ENCODE measurements at regions not wholly inside any gene's neighbourhood (a gene's known extent, or its start where the extent isn't known, plus 50 kb on each side); places are given as distances from the start of the nearest gene placed in this dataset.
"Not testable (repeated sequence)": the region's sequence is repeated elsewhere in the genome, so short reads cannot be mapped to it uniquely, and the experiment has no call there.

DNA sequence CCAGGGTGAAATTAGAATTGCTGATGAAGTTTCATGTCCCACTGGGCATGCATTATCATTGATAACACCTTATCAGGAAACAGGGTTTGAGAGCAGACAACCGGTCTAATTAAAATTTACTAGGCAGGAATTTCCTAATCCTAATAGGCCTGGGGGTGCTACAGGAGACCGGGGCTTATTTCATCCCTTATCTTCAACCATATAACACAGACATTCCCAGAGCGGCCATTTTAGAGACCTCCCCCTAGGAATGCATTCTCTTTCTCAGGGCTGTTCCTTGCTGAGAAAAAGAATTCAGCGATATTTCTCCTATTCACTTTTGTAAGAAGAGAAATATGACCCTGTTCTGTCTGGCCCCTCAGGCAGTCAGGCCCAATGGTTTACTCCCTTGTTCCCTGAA lies 82.8 kb upstream of the PCAT7 start:
- H3K79me2 ChIP-seq (replicated peaks; ENCODE audit: insufficient read depth); H3K4me2 ChIP-seq; H2AFZ ChIP-seq; H3K27ac ChIP-seq (ENCODE audit: low read depth); H3K27me3 ChIP-seq (ENCODE audit: insufficient read depth); H3K27ac Mint-ChIP-seq; H3K4me3 Mint-ChIP-seq; H3K4me3 ChIP-seq; H3K4me1 Mint-ChIP-seq; H3K27me3 Mint-ChIP-seq (ENCODE audit: insufficient read depth, low read depth, poor library complexity); H4K20me1 ChIP-seq (replicated peaks; ENCODE audit: insufficient read depth); H3K36me3 ChIP-seq (ENCODE audit: insufficient read depth); H3K4me1 ChIP-seq (ENCODE audit: insufficient read depth); ATAC-seq; H3F3A ChIP-seq (replicated peaks; ENCODE audit: low read depth): not testable (repeated sequence)
- H3K9me3 Mint-ChIP-seq, result peaks cover 47% of the 10 kb centered on the region
- peaks cover 31% of the 10 kb centered on the region for H3K36me3 Mint-ChIP-seq (ENCODE audit: low read depth)
- peaks cover 11% of the 10 kb centered on the region; the same call in 1 of the 2 replicates for H3K9me2 ChIP-seq (ENCODE audit: insufficient read depth)
- DNase-seq (ENCODE audit: low spot score), result peak; percentile 22

- Mint-ChIP-seq H3K4me3 (no peak overlapping the region), H3K36me3 (ENCODE audit: low read depth) (peaks cover 35% of the 10 kb centered on the region), H3K27ac (no peak overlapping the region), H3K27me3 (ENCODE audit: insufficient read depth, low read depth, poor library complexity) (no peaks in the 10 kb centered on the region), H3K9me3 (peaks cover 51% of the 10 kb centered on the region), H3K4me1 (no peaks in the 10 kb centered on the region)
- H3K27me3 ChIP-seq (ENCODE audit: insufficient read depth), result no peaks in the 10 kb centered on the region
- H3K36me3 ChIP-seq (ENCODE audit: insufficient read depth), result no peaks in the 10 kb centered on the region
- no peak overlapping the region for H3K4me2 ChIP-seq
- H3K4me1 ChIP-seq (ENCODE audit: insufficient read depth), result no peaks in the 10 kb centered on the region
- no peak for DNase-seq (ENCODE audit: low spot score)
- no peaks in the 10 kb centered on the region; the same call in 1 of the 2 replicates for H3K79me2 ChIP-seq (replicated peaks; ENCODE audit: insufficient read depth)
- ATAC-seq, result no peak
- no peaks in the 10 kb centered on the region for H3F3A ChIP-seq (replicated peaks; ENCODE audit: low read depth)
- H3K9me2 ChIP-seq (ENCODE audit: insufficient read depth), result peaks cover 7% of the 10 kb centered on the region; the same call in 1 of the 2 replicates
- no peaks in the 10 kb centered on the region for H4K20me1 ChIP-seq (replicated peaks; ENCODE audit: insufficient read depth)
- TF ChIP-seq CTCF (conservative IDR thresholded peaks at IDR 0.05; ENCODE audit: low read depth in 2 of 2) (no peak), ZNF331 (CRISPR knock-in tag; IDR thresholded peaks at IDR 0.05; ENCODE audit: low read depth) (no peak), ZNF114 (CRISPR knock-in tag; IDR thresholded peaks at IDR 0.05) (no peak), EZH2 (IDR thresholded peaks at IDR 0.05; ENCODE audit: low read depth, unreplicated experiment) (no peak), STAT1 (IDR thresholded peaks at IDR 0.05; ENCODE audit: unreplicated experiment) (no peak), EZH2phosphoT487 (IDR thresholded peaks at IDR 0.05; ENCODE audit: unreplicated experiment) (no peak), JUNB (IDR thresholded peaks at IDR 0.05; ENCODE audit: unreplicated experiment) (no peak)
- no peak overlapping the region for H3K27ac ChIP-seq (ENCODE audit: low read depth)
- H3K4me3 ChIP-seq, result no peak overlapping the region
- H2AFZ ChIP-seq, result no peak overlapping the region
These were observed 82.0 kb upstream of the PCAT7 start for GRCh38 chr9:94472806-94473360.

All from GM23338 (cell line).